GM18868 (cell line): ENCODE measurements at regions not wholly inside any gene's neighbourhood (a gene's known extent, or its start where the extent isn't known, plus 50 kb on each side); places are given as distances from the start of the nearest gene placed in this dataset.
A peak's percentile ranks its signal among the peaks of the same experiment; 100 is the strongest.
"Not testable (repeated sequence)": the region's sequence is repeated elsewhere in the genome, so short reads cannot be mapped to it uniquely, and the experiment has no call there.

Experiments
- ATAC-seq: cut with Tn5 transposase; IDR thresholded peaks from one replicate; pipeline ENCODE4 v1.9.1; 2021; ENCODE audit warnings: mild to moderate bottlenecking, moderate library complexity; ENCODE audit not compliant: unreplicated experiment

DNA sequence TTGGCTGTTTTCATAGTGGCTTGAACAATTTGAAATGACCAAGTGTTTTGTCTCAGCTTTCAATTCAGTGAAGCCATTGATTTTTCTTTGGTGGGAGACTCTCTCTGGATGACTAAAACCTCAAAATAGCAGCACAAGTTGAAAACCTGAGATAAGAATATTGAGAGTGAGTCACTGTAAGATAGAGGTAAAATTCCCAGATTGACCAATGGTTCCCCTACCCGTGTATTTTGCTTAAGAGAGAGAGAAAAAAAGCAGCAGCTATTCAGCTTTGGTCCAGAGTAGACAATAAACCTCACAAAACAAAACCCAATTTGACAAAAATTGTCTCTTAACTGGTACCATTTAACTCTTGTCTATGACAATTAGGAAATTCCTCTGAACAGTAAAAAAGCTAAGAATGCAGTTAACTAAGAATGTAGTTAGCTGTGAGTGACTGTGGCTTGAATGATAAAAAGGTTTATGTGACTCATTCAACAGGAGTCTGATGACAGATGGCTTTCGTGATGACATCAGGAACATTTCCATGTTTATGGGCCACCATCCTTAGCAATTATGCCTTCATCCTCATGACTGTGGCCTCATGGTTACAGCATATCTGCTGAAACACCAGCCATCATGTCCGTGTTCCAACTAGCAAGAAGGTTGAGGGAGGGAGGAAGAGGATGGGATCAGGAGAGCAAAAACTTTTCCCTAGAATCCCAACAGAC, 356.9 kb downstream of the NDFIP2 start:
- ATAC-seq: peak; percentile 50

DNA sequence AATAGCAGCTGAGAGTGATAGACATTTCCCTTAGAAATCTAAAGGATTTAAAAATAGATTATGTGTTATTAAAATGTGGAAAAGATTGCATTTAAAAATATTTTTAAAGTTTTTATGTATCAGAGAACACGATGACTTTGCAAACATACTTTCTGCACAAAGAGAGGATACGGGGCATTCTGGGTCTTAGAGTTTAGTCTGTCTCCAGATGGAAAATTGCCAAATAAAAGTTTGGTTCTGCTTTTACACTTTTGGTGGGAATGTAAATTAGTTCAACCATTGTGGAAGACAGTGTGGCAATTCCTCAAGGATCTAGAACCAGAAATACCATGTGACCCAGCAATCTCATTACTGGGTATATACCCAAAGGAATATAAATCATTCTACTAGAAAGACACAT, 355.2 kb downstream of the NDFIP2 start:
- ATAC-seq: not testable (repeated sequence)

DNA sequence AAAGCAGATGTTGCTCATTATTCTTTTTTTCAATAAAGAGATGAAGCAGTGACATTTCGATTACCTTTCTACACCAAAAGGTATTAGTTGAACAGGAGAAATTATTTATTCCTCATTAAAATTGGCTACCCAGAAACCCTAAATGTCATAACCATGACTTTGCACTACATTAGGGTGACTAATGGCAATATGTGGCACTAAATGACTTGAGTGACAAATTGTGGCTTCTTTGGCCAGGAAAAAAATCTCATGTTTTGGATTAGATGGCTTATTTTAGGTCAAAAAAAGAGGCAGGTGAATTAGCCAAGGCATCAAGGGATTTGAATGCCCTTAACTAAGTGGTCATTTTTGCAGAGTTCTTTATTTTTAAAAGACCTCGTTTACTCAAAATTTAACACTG, 353.9 kb downstream of the NDFIP2 start:
- no peak for ATAC-seq

GRCh38 chr13:79833991-79834390, 353.0 kb downstream of the NDFIP2 start:
- no peak for ATAC-seq

GRCh38 chr13:79831556-79831955, 350.6 kb downstream of the NDFIP2 start:
- ATAC-seq: no peak

DNA sequence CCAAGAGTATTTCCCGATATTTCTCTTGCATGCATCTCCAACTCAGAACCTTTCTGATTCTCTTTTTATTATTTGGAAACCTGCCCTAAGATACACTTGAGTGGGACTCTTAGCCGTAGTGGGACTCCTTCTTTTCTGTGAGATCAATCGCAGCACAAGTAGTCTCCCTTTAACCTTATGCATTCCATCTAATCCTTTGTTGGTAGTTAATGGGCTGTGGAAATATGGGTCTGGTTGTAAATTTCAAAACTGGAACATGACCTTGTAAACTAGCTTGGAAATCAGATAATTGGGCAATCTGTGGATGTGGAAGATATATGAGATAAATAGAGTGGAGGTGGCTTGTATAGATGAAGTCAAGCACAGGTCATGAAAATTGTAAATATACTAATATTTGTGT, 350.0 kb downstream of the NDFIP2 start:
- ATAC-seq: no peak

GRCh38 chr13:79830426-79830825, 349.5 kb downstream of the NDFIP2 start:
- no peak for ATAC-seq

- ATAC-seq: no peak
Measured at GRCh38 chr13:79829880-79830279, 348.9 kb downstream of the NDFIP2 start.

GRCh38 chr13:79825959-79826358, 345.0 kb downstream of the NDFIP2 start:
- no peak for ATAC-seq

DNA sequence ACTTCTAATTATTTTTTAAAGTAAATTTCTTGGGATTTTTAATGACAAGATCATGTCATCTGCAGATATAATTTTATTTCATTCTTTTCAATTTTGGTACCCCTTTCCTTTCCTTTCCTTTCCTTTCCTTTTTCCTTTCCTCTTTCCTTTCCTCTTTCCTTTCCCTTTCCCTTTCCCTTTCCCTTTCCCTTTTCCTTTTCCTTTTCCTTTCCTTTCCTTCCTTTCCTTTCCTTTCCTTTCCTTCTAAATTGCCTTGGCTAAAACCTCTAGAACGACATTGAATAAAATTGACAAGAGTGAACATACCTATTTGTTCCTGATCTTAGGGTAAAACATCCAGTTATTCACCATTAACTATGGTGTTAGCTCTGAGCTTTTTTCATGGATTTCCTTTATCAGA, 334.1 kb downstream of the NDFIP2 start:
- no peak for ATAC-seq

DNA sequence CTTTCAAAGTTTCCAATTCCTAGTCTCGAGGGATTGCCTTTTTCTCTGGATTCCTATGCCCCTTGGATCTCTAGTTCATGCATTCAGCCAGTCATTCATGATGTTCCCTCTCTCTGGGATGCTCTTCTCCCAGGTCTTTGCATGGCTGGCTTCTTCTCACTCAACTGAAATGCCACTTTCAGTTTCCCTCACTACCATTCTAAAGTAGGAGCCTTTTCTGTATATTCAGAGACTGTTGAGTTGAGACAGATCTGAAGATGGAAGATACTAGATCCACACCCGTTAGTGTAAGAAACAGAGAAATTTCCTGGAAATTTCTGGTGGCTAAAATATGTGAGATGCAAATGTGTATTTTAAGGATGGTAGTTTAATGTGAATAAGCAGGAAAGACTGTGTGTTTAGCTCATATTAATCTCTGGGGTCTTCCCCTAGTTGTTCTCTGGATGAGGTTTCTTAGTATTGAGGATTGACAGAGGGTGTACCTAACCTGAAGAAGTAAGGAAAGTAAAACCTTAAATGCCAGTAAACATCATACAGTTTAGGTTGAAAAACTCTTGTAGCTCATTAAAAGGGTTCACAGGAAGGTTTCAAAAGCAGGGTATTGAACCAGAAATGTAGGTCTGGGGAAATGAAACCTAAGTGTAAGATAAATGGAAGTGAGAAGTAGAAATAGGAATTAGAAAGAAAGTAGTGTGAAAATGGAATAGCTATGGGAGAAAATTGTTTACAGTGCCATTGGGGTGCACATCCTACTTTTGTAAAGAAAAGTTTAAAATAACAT, 331.3 kb downstream of the NDFIP2 start:
- ATAC-seq: peak; percentile 75

- ATAC-seq: no peak
Measured at GRCh38 chr13:79811170-79811569, 330.2 kb downstream of the NDFIP2 start.

- ATAC-seq: no peak
Measured at GRCh38 chr13:79810669-79811068, 329.7 kb downstream of the NDFIP2 start.

- ATAC-seq: no peak
Measured at GRCh38 chr13:79810018-79810417, 329.1 kb downstream of the NDFIP2 start.

DNA sequence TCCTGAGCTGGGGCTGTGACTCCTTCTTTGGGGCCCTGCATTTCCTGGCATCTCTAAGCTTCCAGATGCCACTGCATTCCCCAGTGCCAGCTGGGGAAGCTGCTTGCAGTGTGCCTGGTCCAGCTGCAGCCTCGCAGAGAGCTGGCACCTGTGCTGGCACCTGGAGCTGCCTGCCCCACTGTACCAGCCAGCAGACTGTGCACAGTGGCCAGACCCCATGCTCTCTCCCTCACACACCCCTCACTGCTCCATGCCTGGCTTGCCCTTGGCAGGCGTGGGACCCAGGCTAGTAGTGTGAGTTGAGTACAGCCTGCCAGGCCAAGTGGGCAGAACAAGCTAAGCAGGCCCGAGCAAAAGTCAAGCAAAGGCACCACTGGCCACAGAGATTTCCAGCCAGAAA, 327.5 kb downstream of the NDFIP2 start:
- ATAC-seq: no peak

GRCh38 chr13:79807554-79807953, 326.6 kb downstream of the NDFIP2 start:
- ATAC-seq: no peak

DNA sequence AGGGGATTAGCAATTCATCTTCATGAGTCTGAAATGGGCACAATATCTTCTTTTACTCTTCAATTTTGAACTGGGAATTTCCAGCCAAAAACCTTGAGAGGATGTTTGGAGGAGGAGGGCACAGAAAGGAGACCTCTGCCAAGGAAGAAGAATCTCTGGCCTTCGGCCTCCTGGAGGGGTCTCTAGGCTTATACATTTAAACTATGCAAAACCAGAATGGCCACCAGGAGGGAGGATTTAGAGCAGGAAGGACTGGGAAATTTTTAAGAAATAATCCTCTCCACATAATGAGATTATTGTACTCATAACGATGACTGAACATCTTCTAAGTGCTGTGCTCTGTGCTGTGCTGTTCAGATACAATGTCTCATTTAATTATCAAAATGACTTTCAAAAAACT, 325.9 kb downstream of the NDFIP2 start:
- ATAC-seq: no peak

- no peak for ATAC-seq
Measured at GRCh38 chr13:79805317-79805716, 324.4 kb downstream of the NDFIP2 start.

DNA sequence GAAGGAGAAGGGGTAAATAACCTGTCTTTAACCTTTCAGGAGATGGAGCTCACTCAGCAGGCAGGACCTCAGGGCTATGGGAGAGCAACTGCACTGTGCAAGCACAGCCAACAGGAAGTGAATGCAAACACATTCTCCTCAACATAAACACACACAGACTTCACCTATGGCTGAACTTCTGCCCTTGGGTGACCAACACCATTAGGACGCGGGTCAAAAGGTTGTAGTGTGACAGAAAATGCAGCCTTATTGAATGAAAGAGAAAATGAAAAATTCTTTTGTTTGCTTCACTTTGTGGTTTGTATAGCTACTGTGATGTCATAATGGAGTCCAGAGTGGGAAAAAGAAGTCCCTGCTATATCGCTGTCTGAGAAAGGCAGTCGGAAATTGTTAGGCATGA, 323.0 kb downstream of the NDFIP2 start:
- peak; percentile 64 for ATAC-seq

- ATAC-seq: peak; percentile 73
Measured at GRCh38 chr13:79803296-79803695, 322.3 kb downstream of the NDFIP2 start.

GRCh38 chr13:79802389-79803085, 321.6 kb downstream of the NDFIP2 start:
- no peak for ATAC-seq
